Astrocyte (in vitro differentiated cells and primary cell): ENCODE measurements at regions not wholly inside any gene's neighbourhood (a gene's known extent, or its start where the extent isn't known, plus 50 kb on each side); places are given as distances from the start of the nearest gene placed in this dataset.

Experiments used
- EZH2 ChIP-seq: IDR thresholded peaks from 2 replicates; pipeline ENCODE4 v1.6.1; 2012; ENCODE audit warnings: mild to moderate bottlenecking, low read length, inconsistent platforms; ENCODE audit not compliant: insufficient read depth
- TF ChIP-seq, protein P1 (sequence below): IDR thresholded peaks from 2 replicates; pipeline ENCODE4 v1.5.1; 2011; ENCODE audit warnings: low read depth, mild to moderate bottlenecking, inconsistent platforms, low read length, moderate library complexity; ENCODE audit not compliant: insufficient read depth

GRCh38 chr6:156654919-156655918, 122.0 kb upstream of the ARID1B start:
- TF ChIP-seq EZH2: no peak
- TF ChIP-seq, protein P1, sequence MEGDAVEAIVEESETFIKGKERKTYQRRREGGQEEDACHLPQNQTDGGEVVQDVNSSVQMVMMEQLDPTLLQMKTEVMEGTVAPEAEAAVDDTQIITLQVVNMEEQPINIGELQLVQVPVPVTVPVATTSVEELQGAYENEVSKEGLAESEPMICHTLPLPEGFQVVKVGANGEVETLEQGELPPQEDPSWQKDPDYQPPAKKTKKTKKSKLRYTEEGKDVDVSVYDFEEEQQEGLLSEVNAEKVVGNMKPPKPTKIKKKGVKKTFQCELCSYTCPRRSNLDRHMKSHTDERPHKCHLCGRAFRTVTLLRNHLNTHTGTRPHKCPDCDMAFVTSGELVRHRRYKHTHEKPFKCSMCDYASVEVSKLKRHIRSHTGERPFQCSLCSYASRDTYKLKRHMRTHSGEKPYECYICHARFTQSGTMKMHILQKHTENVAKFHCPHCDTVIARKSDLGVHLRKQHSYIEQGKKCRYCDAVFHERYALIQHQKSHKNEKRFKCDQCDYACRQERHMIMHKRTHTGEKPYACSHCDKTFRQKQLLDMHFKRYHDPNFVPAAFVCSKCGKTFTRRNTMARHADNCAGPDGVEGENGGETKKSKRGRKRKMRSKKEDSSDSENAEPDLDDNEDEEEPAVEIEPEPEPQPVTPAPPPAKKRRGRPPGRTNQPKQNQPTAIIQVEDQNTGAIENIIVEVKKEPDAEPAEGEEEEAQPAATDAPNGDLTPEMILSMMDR: no peak
